Panc1 (cell line): ENCODE measurements at regions not wholly inside any gene's neighbourhood (a gene's known extent, or its start where the extent isn't known, plus 50 kb on each side); places are given as distances from the start of the nearest gene placed in this dataset.

Experiments used
- POLR2AphosphoS5 ChIP-seq: IDR thresholded peaks from 2 replicates; pipeline ENCODE4 v1.6.1; 2012; ENCODE audit warnings: mild to moderate bottlenecking, low read depth, low read length, moderate library complexity
- SIN3A ChIP-seq: IDR thresholded peaks from 2 replicates; pipeline ENCODE4 v1.6.1; 2012; ENCODE audit warnings: low read depth, mild to moderate bottlenecking, low read length, moderate library complexity, borderline replicate concordance; ENCODE audit not compliant: insufficient read depth
- TF ChIP-seq, protein P1 (sequence below): fragments of 450-650 bp; IDR thresholded peaks from 2 replicates; pipeline ENCODE4 v1.5.1; 2017; ENCODE audit warnings: mild to moderate bottlenecking

- TF ChIP-seq, protein P1, sequence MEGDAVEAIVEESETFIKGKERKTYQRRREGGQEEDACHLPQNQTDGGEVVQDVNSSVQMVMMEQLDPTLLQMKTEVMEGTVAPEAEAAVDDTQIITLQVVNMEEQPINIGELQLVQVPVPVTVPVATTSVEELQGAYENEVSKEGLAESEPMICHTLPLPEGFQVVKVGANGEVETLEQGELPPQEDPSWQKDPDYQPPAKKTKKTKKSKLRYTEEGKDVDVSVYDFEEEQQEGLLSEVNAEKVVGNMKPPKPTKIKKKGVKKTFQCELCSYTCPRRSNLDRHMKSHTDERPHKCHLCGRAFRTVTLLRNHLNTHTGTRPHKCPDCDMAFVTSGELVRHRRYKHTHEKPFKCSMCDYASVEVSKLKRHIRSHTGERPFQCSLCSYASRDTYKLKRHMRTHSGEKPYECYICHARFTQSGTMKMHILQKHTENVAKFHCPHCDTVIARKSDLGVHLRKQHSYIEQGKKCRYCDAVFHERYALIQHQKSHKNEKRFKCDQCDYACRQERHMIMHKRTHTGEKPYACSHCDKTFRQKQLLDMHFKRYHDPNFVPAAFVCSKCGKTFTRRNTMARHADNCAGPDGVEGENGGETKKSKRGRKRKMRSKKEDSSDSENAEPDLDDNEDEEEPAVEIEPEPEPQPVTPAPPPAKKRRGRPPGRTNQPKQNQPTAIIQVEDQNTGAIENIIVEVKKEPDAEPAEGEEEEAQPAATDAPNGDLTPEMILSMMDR: no peak
- TF ChIP-seq POLR2AphosphoS5: no peak
- no peak for TF ChIP-seq SIN3A
Measured at GRCh38 chr2:16411788-16412187, 253.8 kb downstream of the CYRIA start.
